Activated naive CD4-positive, alpha-beta T cell treated with anti-CD3 and anti-CD28 coated beads for 36 hours (primary cell): ENCODE measurements at regions not wholly inside any gene's neighbourhood (a gene's known extent, or its start where the extent isn't known, plus 50 kb on each side); places are given as distances from the start of the nearest gene placed in this dataset.

Experiments
- CTCF ChIA-PET: fragments of 350-600 bp; sonication (Branson Sonifier 250); formaldehyde crosslinking; loops from one replicate; lab custom pipeline; 2021; ENCODE audit warnings: antibody characterized with exemption; lab: Charles Lee
- DNase-seq: peaks from one replicate; pipeline ENCODE4 v3.0.0-alpha.2; 2020
- H3K27ac Mint-ChIP-seq: one replicate; pipeline ENCODE4 v1.8.0; 2021; ENCODE audit warnings: mild to moderate bottlenecking, mixed read lengths
- H3K27me3 Mint-ChIP-seq: one replicate; pipeline ENCODE4 v1.8.0; 2021; ENCODE audit warnings: low read depth, mixed read lengths
- H3K36me3 Mint-ChIP-seq: one replicate; pipeline ENCODE4 v1.8.0; 2021; ENCODE audit warnings: low read depth, mixed read lengths
- H3K4me1 Mint-ChIP-seq: one replicate; pipeline ENCODE4 v1.8.0; 2021; ENCODE audit warnings: low read depth, mixed read lengths
- H3K4me3 Mint-ChIP-seq: one replicate; pipeline ENCODE4 v1.8.0; 2021; ENCODE audit warnings: mild to moderate bottlenecking, moderate library complexity, mixed read lengths
- H3K9me3 Mint-ChIP-seq: one replicate; pipeline ENCODE4 v1.8.0; 2021; ENCODE audit warnings: mixed read lengths
- intact Hi-C: fragments of 100-400 bp; cut with micrococcal nuclease; formaldehyde crosslinking; loops from one replicate; pipeline ENCODE4 v1.15.1; 2023

DNA sequence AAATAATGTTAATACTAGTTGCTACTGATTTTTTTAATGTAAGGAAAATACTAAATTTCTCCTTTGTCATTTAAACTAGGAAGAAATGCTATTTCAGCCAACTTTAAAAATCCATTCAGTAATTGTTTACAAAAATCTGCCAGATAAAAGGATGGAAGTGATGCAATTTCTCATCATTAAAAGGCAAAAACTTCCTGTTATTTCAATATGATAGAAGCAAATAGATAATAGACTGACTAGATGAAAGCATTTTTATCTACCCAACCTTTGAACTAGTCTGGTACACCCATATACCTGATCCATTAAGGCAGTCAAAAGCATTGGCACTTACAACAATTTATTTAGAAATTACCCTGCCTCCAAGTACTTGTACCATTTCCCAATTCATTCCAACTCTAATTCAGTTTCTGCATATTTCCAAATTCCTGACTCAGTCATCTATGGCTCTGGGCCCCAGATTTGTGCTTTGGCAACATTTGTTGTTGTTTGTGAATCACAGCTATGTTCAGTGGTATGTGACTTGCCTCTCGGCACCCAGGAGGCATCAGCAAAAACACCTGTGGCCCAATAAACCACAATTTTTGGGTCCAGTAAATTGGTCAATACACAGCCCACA, 482.6 kb upstream of the SEMA3A start:
- DNase-seq, result no peak
- CTCF ChIA-PET, result no interaction called here
- no peaks in the 10 kb centered on the region for H3K9me3 Mint-ChIP-seq
- intact Hi-C loops, result no loop called here
- H3K27me3 Mint-ChIP-seq, result peaks cover 2% of the 10 kb centered on the region
- no peak overlapping the region for H3K27ac Mint-ChIP-seq
- no peaks in the 10 kb centered on the region for H3K4me1 Mint-ChIP-seq
- H3K4me3 Mint-ChIP-seq, result no peak overlapping the region
- H3K36me3 Mint-ChIP-seq, result no peaks in the 10 kb centered on the region

DNA sequence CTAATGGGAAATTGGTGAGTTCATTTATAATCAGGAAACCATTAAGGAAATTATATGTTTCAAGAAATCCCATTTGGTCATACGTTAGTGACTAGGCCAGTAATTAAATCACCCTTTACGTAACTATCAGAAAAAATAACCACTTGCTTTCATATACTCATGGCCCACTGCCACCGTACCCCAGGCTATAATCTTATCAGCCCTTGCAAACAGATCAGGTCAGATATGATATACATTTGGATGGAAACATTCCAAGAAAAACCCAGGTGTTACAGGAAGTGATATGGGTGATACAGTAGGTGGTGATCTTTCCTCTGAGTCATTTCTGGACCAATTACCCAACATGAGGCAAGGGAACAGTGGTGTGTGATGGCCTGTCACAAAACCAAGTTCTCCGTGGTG, 481.0 kb upstream of the SEMA3A start:
- Mint-ChIP-seq H3K4me3 (no peak overlapping the region), H3K4me1 (no peaks in the 10 kb centered on the region), H3K36me3 (no peaks in the 10 kb centered on the region), H3K27ac (no peak overlapping the region), H3K27me3 (peaks cover 2% of the 10 kb centered on the region), H3K9me3 (no peaks in the 10 kb centered on the region)
- CTCF ChIA-PET, result no interaction called here
- intact Hi-C loops, result no loop called here
- no peak for DNase-seq

DNA sequence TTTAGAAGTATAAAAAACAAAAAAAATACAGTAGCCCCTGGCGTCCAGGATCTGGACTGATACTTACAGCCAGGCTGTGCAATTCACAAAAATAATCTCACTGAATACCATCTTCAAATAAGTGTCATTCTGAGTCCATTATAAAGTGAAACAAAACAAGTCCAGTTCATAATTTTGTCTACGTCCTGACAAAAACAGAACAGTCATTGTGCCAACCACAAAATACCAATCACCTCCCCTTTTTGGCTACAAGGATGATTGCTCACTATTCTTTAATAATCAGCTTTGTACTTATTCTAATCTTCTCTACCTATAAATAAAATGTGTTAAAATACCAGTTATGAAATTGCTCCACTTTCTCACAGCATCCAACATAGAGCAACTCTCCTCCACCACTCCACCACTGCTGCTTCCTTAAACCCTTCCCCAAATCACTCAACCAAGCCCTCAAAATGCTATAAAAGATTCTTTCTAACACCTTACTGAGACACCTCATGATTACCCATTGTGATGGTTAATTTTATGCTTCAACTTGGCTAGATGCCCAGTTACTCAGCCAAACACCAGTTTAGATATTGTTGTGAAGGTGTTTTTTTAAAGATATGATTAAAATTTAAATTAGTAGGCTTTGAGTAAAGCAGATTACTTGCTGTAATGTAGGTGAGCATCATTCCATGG, 479.8 kb upstream of the SEMA3A start:
- Mint-ChIP-seq H3K9me3 (no peaks in the 10 kb centered on the region), H3K36me3 (no peaks in the 10 kb centered on the region), H3K4me1 (no peaks in the 10 kb centered on the region), H3K4me3 (no peak overlapping the region), H3K27ac (no peak overlapping the region), H3K27me3 (peaks cover 2% of the 10 kb centered on the region)
- intact Hi-C loops, result no loop called here
- CTCF ChIA-PET, result no interaction called here
- no peak for DNase-seq

- Mint-ChIP-seq H3K4me1 (no peaks in the 10 kb centered on the region), H3K27ac (no peak overlapping the region), H3K27me3 (peaks cover 2% of the 10 kb centered on the region), H3K36me3 (no peaks in the 10 kb centered on the region), H3K4me3 (no peak overlapping the region), H3K9me3 (no peaks in the 10 kb centered on the region)
- intact Hi-C loops, result no loop called here
- no peak for DNase-seq
- CTCF ChIA-PET, result no interaction called here
Measured at GRCh38 chr7:84669177-84669732, 474.7 kb upstream of the SEMA3A start.

GRCh38 chr7:84668116-84668515, 473.5 kb upstream of the SEMA3A start:
- intact Hi-C loops, result no loop called here
- no peak for DNase-seq
- no peaks in the 10 kb centered on the region for H3K27me3 Mint-ChIP-seq
- no peaks in the 10 kb centered on the region for H3K36me3 Mint-ChIP-seq
- H3K4me1 Mint-ChIP-seq, result no peaks in the 10 kb centered on the region
- H3K27ac Mint-ChIP-seq, result no peak overlapping the region
- no peak overlapping the region for H3K4me3 Mint-ChIP-seq
- CTCF ChIA-PET, result no interaction called here
- no peaks in the 10 kb centered on the region for H3K9me3 Mint-ChIP-seq

GRCh38 chr7:84666651-84667050, 472.1 kb upstream of the SEMA3A start:
- Mint-ChIP-seq H3K4me3 (no peak overlapping the region), H3K27me3 (no peaks in the 10 kb centered on the region), H3K27ac (no peak overlapping the region), H3K4me1 (no peaks in the 10 kb centered on the region), H3K36me3 (no peaks in the 10 kb centered on the region), H3K9me3 (no peaks in the 10 kb centered on the region)
- intact Hi-C loops, result no loop called here
- CTCF ChIA-PET, result no interaction called here
- no peak for DNase-seq

- no peaks in the 10 kb centered on the region for H3K9me3 Mint-ChIP-seq
- H3K27me3 Mint-ChIP-seq, result no peaks in the 10 kb centered on the region
- no peak for DNase-seq
- H3K4me3 Mint-ChIP-seq, result no peak overlapping the region
- H3K27ac Mint-ChIP-seq, result no peak overlapping the region
- no peaks in the 10 kb centered on the region for H3K4me1 Mint-ChIP-seq
- intact Hi-C loops, result no loop called here
- no peaks in the 10 kb centered on the region for H3K36me3 Mint-ChIP-seq
- CTCF ChIA-PET, result no interaction called here
Measured at GRCh38 chr7:84665339-84665738, 470.8 kb upstream of the SEMA3A start.

GRCh38 chr7:84664626-84665025, 470.0 kb upstream of the SEMA3A start:
- no peaks in the 10 kb centered on the region for H3K9me3 Mint-ChIP-seq
- no peak overlapping the region for H3K4me3 Mint-ChIP-seq
- intact Hi-C loops, result no loop called here
- no peak overlapping the region for H3K27ac Mint-ChIP-seq
- no peaks in the 10 kb centered on the region for H3K27me3 Mint-ChIP-seq
- CTCF ChIA-PET, result no interaction called here
- no peaks in the 10 kb centered on the region for H3K4me1 Mint-ChIP-seq
- no peaks in the 10 kb centered on the region for H3K36me3 Mint-ChIP-seq
- no peak for DNase-seq

DNA sequence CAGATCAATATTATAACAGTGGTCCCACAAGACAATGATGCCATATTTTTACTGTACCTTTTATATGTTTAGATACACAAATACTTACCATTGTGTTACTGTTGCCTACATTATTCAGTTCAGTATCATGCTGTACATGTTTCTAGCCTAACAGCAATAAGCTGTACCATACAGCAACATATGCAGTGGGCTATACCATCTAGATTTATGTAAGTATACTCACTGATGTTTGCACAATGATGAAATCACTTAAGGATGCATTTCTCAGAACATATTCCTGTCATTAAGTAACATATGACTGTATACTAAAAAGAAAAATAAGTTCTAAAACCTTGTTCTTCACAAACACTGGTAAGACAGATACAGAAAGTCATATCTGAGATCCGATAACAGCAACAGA, 468.6 kb upstream of the SEMA3A start:
- H3K9me3 Mint-ChIP-seq, result no peaks in the 10 kb centered on the region
- H3K27me3 Mint-ChIP-seq, result no peaks in the 10 kb centered on the region
- no peak overlapping the region for H3K27ac Mint-ChIP-seq

DNA sequence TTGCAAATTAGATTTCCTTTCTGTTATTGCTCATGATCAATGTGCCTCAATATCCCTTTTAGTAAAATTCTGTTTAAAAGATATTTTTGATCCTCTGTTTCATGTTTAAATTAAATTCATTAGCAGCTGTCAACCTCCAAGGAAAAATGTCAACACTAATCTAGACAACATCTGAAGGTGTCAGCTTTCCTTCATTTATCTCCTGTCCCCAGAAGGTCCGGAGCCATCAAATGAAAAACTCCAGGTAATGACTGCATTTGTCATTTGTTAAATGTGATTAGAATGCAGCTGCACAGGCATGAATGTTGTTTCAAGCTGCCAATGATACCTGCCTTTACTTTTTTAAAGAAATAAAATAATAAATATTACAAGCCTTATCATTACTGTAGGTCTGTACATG, 463.7 kb upstream of the SEMA3A start:
- no peaks in the 10 kb centered on the region for H3K4me1 Mint-ChIP-seq
- H3K9me3 Mint-ChIP-seq, result no peaks in the 10 kb centered on the region
- CTCF ChIA-PET, result no interaction called here
- H3K4me3 Mint-ChIP-seq, result no peak overlapping the region
- intact Hi-C loops, result no loop called here
- DNase-seq, result no peak
- H3K36me3 Mint-ChIP-seq, result no peaks in the 10 kb centered on the region
- no peak overlapping the region for H3K27ac Mint-ChIP-seq
- H3K27me3 Mint-ChIP-seq, result no peaks in the 10 kb centered on the region

More for the DNA sequence above, 468.6 kb upstream of the SEMA3A start:
- H3K36me3 Mint-ChIP-seq, result no peaks in the 10 kb centered on the region
- no peak for DNase-seq
- CTCF ChIA-PET, result no interaction called here
- no peaks in the 10 kb centered on the region for H3K4me1 Mint-ChIP-seq
- no peak overlapping the region for H3K4me3 Mint-ChIP-seq
- intact Hi-C loops, result no loop called here

DNA sequence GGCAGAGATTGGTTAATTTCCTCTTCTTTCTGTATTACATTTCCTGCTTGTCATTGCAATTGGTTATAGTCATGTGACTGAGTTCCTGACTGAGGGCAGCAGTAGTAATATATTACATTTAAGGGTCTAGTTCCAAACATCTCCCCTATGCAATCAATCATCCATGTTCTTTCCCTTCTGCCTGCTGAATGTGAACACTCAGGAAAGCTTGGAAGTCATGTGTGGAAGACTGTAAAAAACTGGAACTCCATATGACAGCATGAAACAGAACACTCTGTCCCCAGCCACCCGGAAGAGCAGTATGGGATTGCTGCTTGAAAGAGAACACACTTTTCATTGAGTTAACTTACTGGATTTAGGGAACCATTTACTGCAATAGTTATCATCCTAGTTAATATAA, 459.7 kb upstream of the SEMA3A start:
- H3K27me3 Mint-ChIP-seq, result peaks cover 2% of the 10 kb centered on the region
- DNase-seq, result no peak
- intact Hi-C loops, result no loop called here

GRCh38 chr7:84651876-84652275, 457.3 kb upstream of the SEMA3A start:
- H3K4me3 Mint-ChIP-seq, result no peak overlapping the region
- intact Hi-C loops, result no loop called here
- CTCF ChIA-PET, result no interaction called here
- no peak overlapping the region for H3K27ac Mint-ChIP-seq
- DNase-seq, result no peak
- H3K27me3 Mint-ChIP-seq, result peaks cover 2% of the 10 kb centered on the region
- H3K36me3 Mint-ChIP-seq, result no peaks in the 10 kb centered on the region
- H3K4me1 Mint-ChIP-seq, result no peaks in the 10 kb centered on the region
- H3K9me3 Mint-ChIP-seq, result no peaks in the 10 kb centered on the region

More for the DNA sequence above, 459.7 kb upstream of the SEMA3A start:
- Mint-ChIP-seq H3K4me1 (no peaks in the 10 kb centered on the region), H3K27ac (no peak overlapping the region), H3K36me3 (no peaks in the 10 kb centered on the region), H3K4me3 (no peak overlapping the region), H3K9me3 (no peaks in the 10 kb centered on the region)
- CTCF ChIA-PET, result no interaction called here
